Smooth muscle cell (in vitro differentiated cells): ENCODE measurements at regions not wholly inside any gene's neighbourhood (a gene's known extent, or its start where the extent isn't known, plus 50 kb on each side); places are given as distances from the start of the nearest gene placed in this dataset.
"Not testable (repeated sequence)": the region's sequence is repeated elsewhere in the genome, so short reads cannot be mapped to it uniquely, and the experiment has no call there.

Experiments used
- DNase-seq: peaks from one replicate; lab custom pipeline; 2025; ENCODE audit not compliant: unreplicated experiment; lab: John Stamatoyannopoulos, UW
- H2AFZ ChIP-seq: fragments of 200-600 bp; sonication (generic); 2 replicates; pipeline ENCODE4 v1.6.0; 2016; ENCODE audit warnings: antibody characterized with exemption, low read depth, mild to moderate bottlenecking
- H3F3A ChIP-seq: fragments of 200-600 bp; sonication (generic); 2 replicates; pipeline ENCODE4 v1.6.0; 2017; ENCODE audit warnings: antibody characterized with exemption, low read depth
- H3K27ac ChIP-seq: fragments of 200-600 bp; sonication (generic); 2 replicates; pipeline ENCODE4 v1.5.1; 2016; ENCODE audit warnings: low read depth, mild to moderate bottlenecking
- H3K27me3 ChIP-seq: fragments of 200-600 bp; sonication (generic); 2 replicates; pipeline ENCODE4 v1.6.1; 2016; ENCODE audit warnings: low read depth, mild to moderate bottlenecking
- H3K36me3 ChIP-seq: fragments of 200-600 bp; sonication (generic); 2 replicates; pipeline ENCODE4 v1.5.1; 2016; ENCODE audit warnings: low read depth
- H3K4me1 ChIP-seq: fragments of 200-600 bp; sonication (generic); 2 replicates; pipeline ENCODE4 v1.5.1; 2016; ENCODE audit warnings: low read depth
- H3K4me2 ChIP-seq: fragments of 200-600 bp; sonication (generic); 2 replicates; pipeline ENCODE4 v1.6.0; 2016; ENCODE audit warnings: mild to moderate bottlenecking
- H3K4me3 ChIP-seq: fragments of 200-600 bp; sonication (generic); 2 replicates; pipeline ENCODE4 v1.5.1; 2016; ENCODE audit warnings: mild to moderate bottlenecking
- H3K79me2 ChIP-seq: fragments of 200-600 bp; sonication (generic); 2 replicates; pipeline ENCODE4 v1.6.0; 2016; ENCODE audit warnings: low read depth, mild to moderate bottlenecking
- H3K9ac ChIP-seq: fragments of 200-600 bp; sonication (generic); 2 replicates; pipeline ENCODE4 v1.6.0; 2016; ENCODE audit warnings: low read depth
- H3K9me3 ChIP-seq: fragments of 200-600 bp; sonication (generic); replicated peaks from 2 replicates; pipeline ENCODE4 v1.5.1; 2016; ENCODE audit warnings: low read depth
- H4K20me1 ChIP-seq: fragments of 200-600 bp; sonication (generic); 2 replicates; pipeline ENCODE4 v1.6.0; 2016; ENCODE audit warnings: low read depth
- WGBS: methylation state at CpG from one replicate; pipeline ENCODE4 v1.1.7; 2016; ENCODE audit warnings: low lambda C conversion rate; 5-methylcytosine and 5-hydroxymethylcytosine counted together
- TF ChIP-seq, protein P1 (sequence below): fragments of 200-600 bp; sonication (generic); IDR thresholded peaks from 2 replicates; pipeline ENCODE4 v1.5.1; 2017; ENCODE audit warnings: borderline replicate concordance, mild to moderate bottlenecking, antibody characterized with exemption; ENCODE audit not compliant: insufficient read depth, poor library complexity, severe bottlenecking

DNA sequence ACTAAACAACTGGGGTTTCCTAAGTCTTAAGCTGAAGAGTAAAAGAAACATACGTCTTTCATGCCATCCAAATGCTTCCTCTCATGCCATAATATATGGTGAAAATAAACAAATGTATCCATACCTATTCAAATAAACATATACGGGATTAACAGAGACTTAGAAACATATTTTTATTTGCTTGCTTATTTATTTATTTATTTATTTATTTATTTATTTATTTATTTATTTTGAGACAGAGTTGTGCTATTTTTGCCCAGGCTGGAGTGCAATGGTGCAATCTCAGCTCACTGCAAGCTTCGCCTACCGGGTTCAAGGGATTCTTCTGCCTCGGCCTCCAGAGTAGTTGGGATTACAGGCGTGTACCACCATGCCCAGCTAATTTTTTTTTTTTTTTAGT is 291.6 kb upstream of the CNTN5 start:
- H3K9me3 ChIP-seq: no peaks in the 10 kb centered on the region
- no peaks in the 10 kb centered on the region for H3K4me1 ChIP-seq
- no peak overlapping the region for H3K4me3 ChIP-seq
- peaks cover 15% of the 10 kb centered on the region for H3K36me3 ChIP-seq
- no peak for DNase-seq
- H2AFZ ChIP-seq: no peak overlapping the region
- no peaks in the 10 kb centered on the region for H3F3A ChIP-seq
- H4K20me1 ChIP-seq: no peaks in the 10 kb centered on the region
- no peaks in the 10 kb centered on the region for H3K79me2 ChIP-seq
- H3K27me3 ChIP-seq: no peaks in the 10 kb centered on the region
- 95% methylated on average over 6 of the region's 6 CpGs for WGBS
- no peak overlapping the region for H3K27ac ChIP-seq
- TF ChIP-seq, protein P1, sequence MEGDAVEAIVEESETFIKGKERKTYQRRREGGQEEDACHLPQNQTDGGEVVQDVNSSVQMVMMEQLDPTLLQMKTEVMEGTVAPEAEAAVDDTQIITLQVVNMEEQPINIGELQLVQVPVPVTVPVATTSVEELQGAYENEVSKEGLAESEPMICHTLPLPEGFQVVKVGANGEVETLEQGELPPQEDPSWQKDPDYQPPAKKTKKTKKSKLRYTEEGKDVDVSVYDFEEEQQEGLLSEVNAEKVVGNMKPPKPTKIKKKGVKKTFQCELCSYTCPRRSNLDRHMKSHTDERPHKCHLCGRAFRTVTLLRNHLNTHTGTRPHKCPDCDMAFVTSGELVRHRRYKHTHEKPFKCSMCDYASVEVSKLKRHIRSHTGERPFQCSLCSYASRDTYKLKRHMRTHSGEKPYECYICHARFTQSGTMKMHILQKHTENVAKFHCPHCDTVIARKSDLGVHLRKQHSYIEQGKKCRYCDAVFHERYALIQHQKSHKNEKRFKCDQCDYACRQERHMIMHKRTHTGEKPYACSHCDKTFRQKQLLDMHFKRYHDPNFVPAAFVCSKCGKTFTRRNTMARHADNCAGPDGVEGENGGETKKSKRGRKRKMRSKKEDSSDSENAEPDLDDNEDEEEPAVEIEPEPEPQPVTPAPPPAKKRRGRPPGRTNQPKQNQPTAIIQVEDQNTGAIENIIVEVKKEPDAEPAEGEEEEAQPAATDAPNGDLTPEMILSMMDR: no peak
- no peak overlapping the region for H3K9ac ChIP-seq
- H3K4me2 ChIP-seq: no peak overlapping the region

DNA sequence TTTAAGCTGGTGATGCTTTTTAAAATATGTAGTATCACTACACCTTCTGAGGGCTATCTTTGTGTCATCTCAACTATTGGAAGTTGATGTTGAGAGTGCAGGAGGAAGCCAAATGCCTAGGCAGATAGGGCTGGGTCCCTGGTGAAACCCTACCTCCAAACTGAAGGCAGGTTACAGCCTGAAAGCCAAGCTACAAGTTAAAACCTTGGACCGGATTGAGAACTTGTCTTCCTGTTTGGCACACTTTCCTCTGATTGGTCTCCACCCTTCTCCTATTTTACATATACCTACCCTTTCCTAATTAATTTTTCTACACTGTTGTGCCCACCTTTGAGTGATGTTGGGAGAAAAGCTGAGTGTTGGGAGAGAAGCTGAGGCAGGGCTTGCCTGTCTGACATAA is 287.8 kb upstream of the CNTN5 start:
- no peaks in the 10 kb centered on the region for H4K20me1 ChIP-seq
- no peak overlapping the region for H3K9ac ChIP-seq
- H3F3A ChIP-seq: no peaks in the 10 kb centered on the region
- 100% methylated on average over 1 of the region's 1 CpG for WGBS
- no peaks in the 10 kb centered on the region for H3K4me1 ChIP-seq
- DNase-seq: no peak
- no peaks in the 10 kb centered on the region for H3K27me3 ChIP-seq
- H3K27ac ChIP-seq: no peak overlapping the region
- H3K4me2 ChIP-seq: no peak overlapping the region
- H3K9me3 ChIP-seq: no peaks in the 10 kb centered on the region
- TF ChIP-seq, protein P1: no peak
- H3K36me3 ChIP-seq: peaks cover 10% of the 10 kb centered on the region
- H3K79me2 ChIP-seq: no peaks in the 10 kb centered on the region
- no peak overlapping the region for H3K4me3 ChIP-seq
- no peak overlapping the region for H2AFZ ChIP-seq

DNA sequence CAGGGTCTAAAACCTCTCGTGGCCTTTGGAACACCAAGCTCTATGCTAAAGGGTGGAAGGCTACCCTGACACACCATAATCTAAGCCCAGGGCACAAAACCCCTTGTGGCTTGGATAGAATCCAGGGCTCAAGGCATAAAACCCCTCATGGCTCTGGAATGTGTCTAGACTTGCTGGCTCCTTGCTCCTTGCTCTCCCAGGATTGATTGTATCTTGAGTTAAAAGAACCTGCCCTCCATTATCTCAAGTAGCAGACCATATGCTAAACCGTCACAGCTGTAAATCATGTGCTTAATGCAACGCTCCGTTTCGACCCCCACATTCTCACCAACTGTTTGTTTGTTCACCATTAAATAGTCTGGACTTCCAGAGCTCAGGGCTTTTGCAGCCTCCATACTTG is 287.4 kb upstream of the CNTN5 start:
- not testable (repeated sequence) for DNase-seq, H3K4me1 ChIP-seq, H2AFZ ChIP-seq, H3F3A ChIP-seq, H4K20me1 ChIP-seq, H3K36me3 ChIP-seq, H3K27me3 ChIP-seq, H3K9me3 ChIP-seq, H3K4me2 ChIP-seq, H3K79me2 ChIP-seq, H3K9ac ChIP-seq, H3K4me3 ChIP-seq, H3K27ac ChIP-seq
- 29% methylated on average over 5 of the region's 5 CpGs for WGBS

DNA sequence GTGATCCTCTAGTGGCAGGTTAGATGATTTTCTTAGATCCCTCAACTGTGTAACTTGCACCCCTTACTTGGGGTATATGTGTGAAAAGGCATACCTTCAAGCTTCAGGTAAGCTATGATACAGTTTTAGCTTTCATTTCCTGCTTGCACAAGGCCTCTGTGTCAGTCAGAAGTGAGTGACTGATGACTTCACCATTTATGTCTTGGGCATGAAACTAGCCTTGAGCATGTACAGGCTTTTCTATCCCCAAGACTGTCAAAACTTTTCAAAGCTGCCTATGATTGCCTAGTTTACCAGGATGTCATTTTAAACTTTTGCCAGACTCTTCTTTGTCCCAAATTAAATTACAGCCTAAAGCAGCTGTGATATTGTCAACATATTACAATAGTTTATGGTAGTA is 286.1 kb upstream of the CNTN5 start:
- Histone ChIP-seq H2AFZ (no peak overlapping the region), H3K27me3 (no peaks in the 10 kb centered on the region), H3K4me3 (no peak overlapping the region), H3K27ac (no peak overlapping the region), H3K9me3 (no peaks in the 10 kb centered on the region), H3K4me1 (no peaks in the 10 kb centered on the region), H3F3A (no peaks in the 10 kb centered on the region), H3K9ac (no peak overlapping the region), H3K4me2 (no peak overlapping the region), H3K79me2 (no peaks in the 10 kb centered on the region), H4K20me1 (no peaks in the 10 kb centered on the region), H3K36me3 (no peaks in the 10 kb centered on the region)
- DNase-seq: no peak
- TF ChIP-seq, protein P1: no peak
